GM12878 (cell line): ENCODE measurements at regions not wholly inside any gene's neighbourhood (a gene's known extent, or its start where the extent isn't known, plus 50 kb on each side); places are given as distances from the start of the nearest gene placed in this dataset.

ENCODE experiments used
- REST ChIP-seq: IDR thresholded peaks from 2 replicates; pipeline ENCODE4 v1.6.1; 2012; ENCODE audit warnings: mild to moderate bottlenecking, low read depth, low read length
- SP1 ChIP-seq: IDR thresholded peaks from one replicate; pipeline ENCODE4 v1.6.1; 2011; ENCODE audit warnings: low read depth, low read length

- no peak for TF ChIP-seq REST
- TF ChIP-seq SP1: no peak
Measured at GRCh38 chr4:188683571-188683970, 544.3 kb downstream of the TRIML1 start.
